H1 (cell line): ENCODE measurements at regions not wholly inside any gene's neighbourhood (a gene's known extent, or its start where the extent isn't known, plus 50 kb on each side); places are given as distances from the start of the nearest gene placed in this dataset.

Experiments used
- CTCF ChIA-PET: fragments of 300-600 bp; sonication (Branson Sonifier 250); formaldehyde crosslinking; loops from one replicate; lab custom pipeline; 2021; ENCODE audit not compliant: partially characterized antibody; lab: Charles Lee
- POLR2A ChIA-PET: fragments of 300-600 bp; sonication (Branson Sonifier 250); formaldehyde crosslinking; loops from one replicate; lab custom pipeline; 2021; ENCODE audit warnings: inconsistent platforms; ENCODE audit not compliant: partially characterized antibody; lab: Charles Lee
- DNase-seq, 2 experiments: peaks; one replicate each; pipeline versions ENCODE4 v3.0.0 to v3.0.0-alpha.2; 2010 to 2022; ENCODE audit warnings: low spot score in 2 of 2, low read depth in 1 of 2, mixed read lengths in 1 of 2
- FAIRE-seq: peaks from 2 replicates; lab custom pipeline; 2011; peaks lifted over from hg19 to GRCh38; lab: Jason Lieb, UNC
- H2AFZ ChIP-seq: 2 replicates; pipeline ENCODE4 v1.8.1; 2012; ENCODE audit warnings: low read length, inconsistent platforms
- H2AK5ac ChIP-seq: 2 replicates; pipeline ENCODE4 v1.6.1; 2013; ENCODE audit warnings: low read depth, low read length
- H2BK120ac ChIP-seq: replicated peaks from 2 replicates; pipeline ENCODE3; 2013; ENCODE audit warnings: low read depth, low read length, inconsistent platforms
- H2BK12ac ChIP-seq: 2 replicates; pipeline ENCODE4 v1.6.1; 2013; ENCODE audit warnings: low read depth, low read length
- H2BK15ac ChIP-seq: 2 replicates; pipeline ENCODE4 v1.6.1; 2013; ENCODE audit warnings: low read length
- H2BK20ac ChIP-seq: 2 replicates; pipeline ENCODE4 v1.6.1; 2013; ENCODE audit warnings: low read length
- H2BK5ac ChIP-seq: 2 replicates; pipeline ENCODE4 v1.6.1; 2013; ENCODE audit warnings: low read depth, low read length
- H3K14ac ChIP-seq: 2 replicates; pipeline ENCODE4 v1.6.1; 2013; ENCODE audit warnings: inconsistent platforms; ENCODE audit not compliant: insufficient read length
- H3K18ac ChIP-seq: 2 replicates; pipeline ENCODE4 v1.6.1; 2013; ENCODE audit warnings: low read length; ENCODE audit errors: extremely low read depth
- H3K23ac ChIP-seq: 2 replicates; pipeline ENCODE4 v1.6.1; 2013; ENCODE audit warnings: inconsistent platforms; ENCODE audit not compliant: insufficient read length
- H3K23me2 ChIP-seq: 2 replicates; pipeline ENCODE4 v1.6.1; 2013; ENCODE audit warnings: low read depth, low read length
- H3K27ac ChIP-seq: 2 replicates; pipeline ENCODE4 v1.6.1; 2011; ENCODE audit warnings: low read depth, low read length, inconsistent platforms
- H3K27me3 ChIP-seq, 4 experiments: replicated peaks in 1 of 4; 1 replicate in 1 of 4; 2 replicates in 3 of 4; pipeline versions ENCODE4 v1.6.1 to v1.8.1; 2011 to 2013; ENCODE audit warnings: low read length in 3 of 4, mild to moderate bottlenecking in 3 of 4, inconsistent platforms in 2 of 4, mixed read lengths in 2 of 4, moderate library complexity in 1 of 4; ENCODE audit not compliant: control insufficient read depth in 3 of 4, insufficient read depth in 3 of 4; ENCODE audit errors: extremely low read depth in 1 of 4
- H3K36me3 ChIP-seq, 4 experiments: 2 replicates each; pipeline versions ENCODE4 v1.6.1 to v1.8.1; 2011 to 2013; ENCODE audit warnings: mild to moderate bottlenecking in 4 of 4, low read length in 3 of 4, moderate library complexity in 2 of 4, control low read depth in 1 of 4, inconsistent platforms in 1 of 4; ENCODE audit not compliant: insufficient read depth in 4 of 4, control insufficient read depth in 2 of 4
- H3K4ac ChIP-seq: replicated peaks from 2 replicates; pipeline ENCODE3; 2013; ENCODE audit warnings: low read length, low read depth, mixed read lengths, inconsistent platforms; ENCODE audit not compliant: insufficient read length
- H3K4me1 ChIP-seq, 4 experiments: replicated peaks in 1 of 4; 1 replicate in 1 of 4; 2 replicates in 3 of 4; pipeline versions ENCODE4 v1.6.1 to v1.8.1; 2011 to 2013; ENCODE audit warnings: low read length in 3 of 4, inconsistent platforms in 2 of 4, mixed read lengths in 1 of 4; ENCODE audit not compliant: insufficient read depth in 4 of 4, control insufficient read depth in 3 of 4
- H3K4me2 ChIP-seq, 2 experiments: 2 replicates each; pipeline versions ENCODE4 v1.6.1 to v1.8.1; 2011 to 2013; ENCODE audit warnings: low read depth in 2 of 2, low read length in 2 of 2, control low read depth in 1 of 2, inconsistent platforms in 1 of 2, mild to moderate bottlenecking in 1 of 2; ENCODE audit not compliant: insufficient read depth in 1 of 2
- H3K4me3 ChIP-seq, 4 experiments: fragments of 200-600, 300-600 bp in 1 of 4; sonication (generic), shearing (Covaris generic), sonication (Bioruptor Twin) in 1 of 4; 2 replicates each; pipeline versions ENCODE4 v1.5.1 to v1.8.1; 2011 to 2016; ENCODE audit warnings: low read length in 4 of 4, low read depth in 3 of 4, control low read depth in 2 of 4, inconsistent platforms in 2 of 4, mild to moderate bottlenecking in 2 of 4, mixed read lengths in 1 of 4, moderate library complexity in 1 of 4; ENCODE audit not compliant: insufficient read depth in 2 of 4; ENCODE audit errors: extremely low read depth in 1 of 4
- H3K56ac ChIP-seq: replicated peaks from 2 replicates; pipeline ENCODE3; 2013; ENCODE audit warnings: low read depth, mild to moderate bottlenecking, mixed read lengths, low read length, inconsistent platforms; ENCODE audit not compliant: insufficient read length
- H3K79me1 ChIP-seq: 2 replicates; pipeline ENCODE4 v1.6.1; 2013; ENCODE audit warnings: low read depth, low read length, control low read depth
- H3K79me2 ChIP-seq, 2 experiments: 2 replicates each; pipeline versions ENCODE4 v1.6.1 to v1.8.1; 2012 to 2013; ENCODE audit warnings: low read length in 2 of 2, mild to moderate bottlenecking in 2 of 2, inconsistent platforms in 1 of 2; ENCODE audit not compliant: insufficient read depth in 2 of 2, control insufficient read depth in 1 of 2
- H3K9ac ChIP-seq, 4 experiments: replicated peaks in 1 of 4; 1 replicate in 1 of 4; 2 replicates in 3 of 4; pipeline versions ENCODE4 v1.6.1 to v1.8.1; 2011 to 2013; ENCODE audit warnings: low read depth in 3 of 4, low read length in 3 of 4, control low read depth in 2 of 4, mild to moderate bottlenecking in 2 of 4, moderate library complexity in 2 of 4, inconsistent platforms in 1 of 4; ENCODE audit errors: extremely low read depth in 1 of 4
- H3K9me3 ChIP-seq, 2 experiments: 2 replicates each; pipeline versions ENCODE4 v1.6.1 to v1.8.1; 2012 to 2013; ENCODE audit warnings: mild to moderate bottlenecking in 2 of 2, moderate library complexity in 2 of 2, control low read depth in 1 of 2, inconsistent platforms in 1 of 2, low read depth in 1 of 2, low read length in 1 of 2, mixed read lengths in 1 of 2; ENCODE audit not compliant: insufficient read depth in 2 of 2
- H4K20me1 ChIP-seq, 2 experiments: replicated peaks in 1 of 2; 2 replicates each; pipeline versions ENCODE3 to v1.8.1; 2011 to 2013; ENCODE audit warnings: inconsistent platforms in 2 of 2, low read length in 2 of 2, mild to moderate bottlenecking in 1 of 2; ENCODE audit not compliant: insufficient read depth in 2 of 2, control insufficient read depth in 1 of 2
- H4K5ac ChIP-seq: 2 replicates; pipeline ENCODE4 v1.6.1; 2013; ENCODE audit warnings: low read length, low read depth, mixed read lengths, inconsistent platforms; ENCODE audit not compliant: insufficient read length
- H4K8ac ChIP-seq: 2 replicates; pipeline ENCODE4 v1.8.0; 2013; ENCODE audit warnings: mild to moderate bottlenecking, moderate library complexity, low read length, inconsistent platforms; ENCODE audit not compliant: insufficient read depth; ENCODE audit errors: extremely low read depth
- H4K91ac ChIP-seq: replicated peaks from 2 replicates; pipeline ENCODE3; 2013; ENCODE audit warnings: low read length, mixed read lengths, inconsistent platforms; ENCODE audit not compliant: insufficient read length
- CTBP2 ChIP-seq: IDR thresholded peaks from 2 replicates; pipeline ENCODE4 v1.7.0; 2011; ENCODE audit warnings: borderline replicate concordance, mild to moderate bottlenecking, moderate library complexity, mixed read lengths, low read length; ENCODE audit not compliant: insufficient read depth, insufficient read length
- CTCF ChIP-seq, 3 experiments: IDR thresholded peaks; 1 replicate in 2 of 3; 2 replicates in 1 of 3; pipeline versions ENCODE4 v1.5.1 to v1.6.1; 2011; ENCODE audit warnings: low read length in 3 of 3, mild to moderate bottlenecking in 3 of 3, inconsistent platforms in 2 of 3, low read depth in 1 of 3, moderate library complexity in 1 of 3; ENCODE audit not compliant: insufficient read depth in 1 of 3; ENCODE audit errors: control extremely low read depth in 1 of 3
- EP300 ChIP-seq, 2 experiments: IDR thresholded peaks; 1 replicate in 1 of 2; 2 replicates in 1 of 2; pipeline ENCODE4 v1.6.1; 2011 to 2012; ENCODE audit warnings: low read depth in 2 of 2, low read length in 2 of 2, mild to moderate bottlenecking in 2 of 2, borderline replicate concordance in 1 of 2, inconsistent platforms in 1 of 2, moderate library complexity in 1 of 2
- YY1 ChIP-seq: IDR thresholded peaks from 2 replicates; pipeline ENCODE4 v1.6.1; 2011; ENCODE audit warnings: low read depth, mild to moderate bottlenecking, low read length
- WGBS, 2 experiments: shearing (Covaris generic) in 1 of 2; methylation state at CpG; one replicate each; pipeline versions ENCODE4 v1.1.6 to v1.1.7; 2013 to 2015; ENCODE audit warnings: low lambda C conversion rate in 2 of 2, mixed read lengths in 2 of 2, inconsistent platforms in 1 of 2, low coverage in 1 of 2, missing lambda C conversion rate in 1 of 2; ENCODE audit not compliant: insufficient replicate concordance in 2 of 2, insufficient coverage in 1 of 2, insufficient read length in 1 of 2; ENCODE audit errors: extremely low coverage in 1 of 2, missing lambda C conversion rate in 1 of 2; 5-methylcytosine and 5-hydroxymethylcytosine counted together
- TF ChIP-seq, protein P1 (sequence below): IDR thresholded peaks from 2 replicates; pipeline ENCODE4 v1.6.1; 2012; ENCODE audit warnings: low read length, inconsistent platforms

- Histone ChIP-seq H3K4me1 (peaks cover 0 to 4% (median 0%) of the 10 kb centered on the region in 4 experiments; a peak in 3 of 7 replicates), H4K91ac (no peak overlapping the region), H4K8ac (no peak overlapping the region; the same call in 1 of the 2 replicates), H3K4ac (no peak overlapping the region), H3K79me2 (no peaks in the 10 kb centered on the region), H3K4me3 (no peak overlapping the region), H3K14ac (no peak overlapping the region), H3K4me2 (no peak overlapping the region), H3K23ac (no peak overlapping the region), H2BK5ac (no peak overlapping the region), H3K56ac (no peak overlapping the region), H3K27me3 (peaks cover 3 to 11% (median 9%) of the 10 kb centered on the region in 4 experiments; a peak in 4 of 7 replicates), H2BK20ac (no peak overlapping the region), H4K5ac (no peak overlapping the region), H2BK15ac (no peak overlapping the region), H3K9ac (no peak overlapping the region), H3K9me3 (no peaks in the 10 kb centered on the region), H2BK12ac (no peak overlapping the region), H2AFZ (no peak overlapping the region), H3K27ac (no peak overlapping the region), H3K36me3 (no peaks in the 10 kb centered on the region), H2BK120ac (no peak overlapping the region), H2AK5ac (no peak overlapping the region), H4K20me1 (no peaks in the 10 kb centered on the region), H3K23me2 (no peaks in the 10 kb centered on the region; the same call in 1 of the 2 replicates), H3K79me1 (no peaks in the 10 kb centered on the region), H3K18ac (no peak overlapping the region)
- no peak for FAIRE-seq
- 92% methylated on average over 22 of the region's 22 CpGs; no CpG with 5 or more reads in 1 of the 2 experiments for WGBS, 2 experiments
- CTCF ChIA-PET = interaction anchor here (0.7 to 1.7 kb wide), 4 partner anchors 10 to 186 kb away, joined by 3 to 8 read pairs (median 4); no protein-coding TSS in a partner anchor
- DNase-seq = peak in 1 of 2 experiments; percentile 28
- POLR2A ChIA-PET = no interaction called here
- no peak for TF ChIP-seq CTCF (IDR thresholded peaks at IDR 0.05; ENCODE audit: control extremely low read depth in 1 of 3, insufficient read depth in 1 of 3, low read depth in 1 of 3, low read length in 3 of 3)
- TF ChIP-seq CTBP2 = no peak
- no peak for TF ChIP-seq YY1
- TF ChIP-seq EP300 (IDR thresholded peaks at IDR 0.05; ENCODE audit: borderline replicate concordance in 1 of 2, low read depth in 2 of 2, low read length in 2 of 2) = no peak
- TF ChIP-seq, protein P1, sequence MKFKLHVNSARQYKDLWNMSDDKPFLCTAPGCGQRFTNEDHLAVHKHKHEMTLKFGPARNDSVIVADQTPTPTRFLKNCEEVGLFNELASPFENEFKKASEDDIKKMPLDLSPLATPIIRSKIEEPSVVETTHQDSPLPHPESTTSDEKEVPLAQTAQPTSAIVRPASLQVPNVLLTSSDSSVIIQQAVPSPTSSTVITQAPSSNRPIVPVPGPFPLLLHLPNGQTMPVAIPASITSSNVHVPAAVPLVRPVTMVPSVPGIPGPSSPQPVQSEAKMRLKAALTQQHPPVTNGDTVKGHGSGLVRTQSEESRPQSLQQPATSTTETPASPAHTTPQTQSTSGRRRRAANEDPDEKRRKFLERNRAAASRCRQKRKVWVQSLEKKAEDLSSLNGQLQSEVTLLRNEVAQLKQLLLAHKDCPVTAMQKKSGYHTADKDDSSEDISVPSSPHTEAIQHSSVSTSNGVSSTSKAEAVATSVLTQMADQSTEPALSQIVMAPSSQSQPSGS = no peak
- TF ChIP-seq, all 59 proteins: peak for 0
Observed at GRCh38 chr20:63094767-63095499, 88.2 kb upstream of the BHLHE23 start.
